ENCODE measurements at regions not wholly inside any gene's neighbourhood (a gene's known extent, or its start where the extent isn't known, plus 50 kb on each side); places are given as distances from the start of the nearest gene placed in this dataset.

- TF ChIP-seq CTCF (IDR thresholded peaks at IDR 0.05): no peak
- no peak for TF ChIP-seq POLR2A (IDR thresholded peaks at IDR 0.05)
Measured at GRCh38 chrX:135649561-135649960, 63.9 kb upstream of the CT45A1 start.
